ENCODE measurements at regions not wholly inside any gene's neighbourhood (a gene's known extent, or its start where the extent isn't known, plus 50 kb on each side); places are given as distances from the start of the nearest gene placed in this dataset.

DNA sequence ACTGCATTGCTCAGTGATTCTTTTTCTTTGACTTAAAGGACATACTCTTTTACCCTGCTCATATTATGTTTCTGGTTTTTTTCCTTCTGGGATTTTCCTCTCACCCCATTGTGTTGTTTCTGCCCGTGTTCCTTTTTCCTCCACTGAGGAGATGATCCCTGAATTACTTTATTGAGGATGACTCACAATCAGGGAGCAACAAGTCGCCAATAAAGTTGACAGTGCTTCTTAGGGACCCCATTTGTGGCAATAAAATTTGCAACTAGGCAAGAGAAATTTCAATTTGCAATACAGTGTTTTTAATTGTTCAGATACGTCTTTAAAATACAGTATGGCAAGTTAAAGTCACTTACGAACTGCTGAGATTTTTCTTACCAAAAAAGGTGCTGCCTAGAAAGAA is 217.9 kb downstream of the SOX4 start:
- H3K27me3 ChIP-seq (replicated peaks), result no peaks in the 10 kb centered on the region
- TF ChIP-seq, protein P1, sequence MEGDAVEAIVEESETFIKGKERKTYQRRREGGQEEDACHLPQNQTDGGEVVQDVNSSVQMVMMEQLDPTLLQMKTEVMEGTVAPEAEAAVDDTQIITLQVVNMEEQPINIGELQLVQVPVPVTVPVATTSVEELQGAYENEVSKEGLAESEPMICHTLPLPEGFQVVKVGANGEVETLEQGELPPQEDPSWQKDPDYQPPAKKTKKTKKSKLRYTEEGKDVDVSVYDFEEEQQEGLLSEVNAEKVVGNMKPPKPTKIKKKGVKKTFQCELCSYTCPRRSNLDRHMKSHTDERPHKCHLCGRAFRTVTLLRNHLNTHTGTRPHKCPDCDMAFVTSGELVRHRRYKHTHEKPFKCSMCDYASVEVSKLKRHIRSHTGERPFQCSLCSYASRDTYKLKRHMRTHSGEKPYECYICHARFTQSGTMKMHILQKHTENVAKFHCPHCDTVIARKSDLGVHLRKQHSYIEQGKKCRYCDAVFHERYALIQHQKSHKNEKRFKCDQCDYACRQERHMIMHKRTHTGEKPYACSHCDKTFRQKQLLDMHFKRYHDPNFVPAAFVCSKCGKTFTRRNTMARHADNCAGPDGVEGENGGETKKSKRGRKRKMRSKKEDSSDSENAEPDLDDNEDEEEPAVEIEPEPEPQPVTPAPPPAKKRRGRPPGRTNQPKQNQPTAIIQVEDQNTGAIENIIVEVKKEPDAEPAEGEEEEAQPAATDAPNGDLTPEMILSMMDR (IDR thresholded peaks at IDR 0.05; ENCODE audit: low read depth, low read length, missing control alignments), result no peak
- H3K4me3 ChIP-seq (ENCODE audit: low read depth, low read length), result no peak overlapping the region
- in situ Hi-C loops (cut with HindIII; ENCODE audit: low pct_ligation_motif_present, low sequenced_read_pairs), result no loop called here
- H3K27ac ChIP-seq, result no peak overlapping the region
- no peaks in the 10 kb centered on the region for H3K36me3 ChIP-seq (replicated peaks)
- no peak for DNase-seq

DNA sequence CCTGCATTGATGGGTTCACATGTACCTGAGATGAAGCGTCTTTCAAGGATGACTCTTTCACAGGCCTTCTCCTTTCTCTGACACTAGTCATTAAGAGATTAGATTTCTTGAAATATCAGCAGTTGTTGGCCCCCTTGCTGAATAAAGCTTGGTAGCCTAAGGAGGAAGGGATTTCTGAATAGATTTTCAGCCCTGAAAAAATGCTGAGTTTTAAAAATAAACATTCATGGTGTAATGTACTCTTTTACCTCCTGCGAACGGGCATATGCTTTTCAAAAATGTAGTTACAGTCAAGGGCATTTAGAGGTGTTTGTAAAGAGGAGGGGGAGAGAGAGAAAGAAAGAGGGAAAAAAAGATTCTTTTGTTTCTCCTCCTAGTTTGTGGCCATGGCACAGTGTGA is 222.7 kb downstream of the SOX4 start:
- Histone ChIP-seq H3K27me3 (replicated peaks) (no peaks in the 10 kb centered on the region), H3K27ac (no peak overlapping the region), H3K36me3 (replicated peaks) (no peaks in the 10 kb centered on the region), H3K4me3 (ENCODE audit: low read depth, low read length) (no peak overlapping the region)
- TF ChIP-seq, protein P1 (IDR thresholded peaks at IDR 0.05; ENCODE audit: low read depth, low read length, missing control alignments), result no peak
- no peak for DNase-seq
- in situ Hi-C loops (cut with HindIII; ENCODE audit: low pct_ligation_motif_present, low sequenced_read_pairs), result no loop called here

DNA sequence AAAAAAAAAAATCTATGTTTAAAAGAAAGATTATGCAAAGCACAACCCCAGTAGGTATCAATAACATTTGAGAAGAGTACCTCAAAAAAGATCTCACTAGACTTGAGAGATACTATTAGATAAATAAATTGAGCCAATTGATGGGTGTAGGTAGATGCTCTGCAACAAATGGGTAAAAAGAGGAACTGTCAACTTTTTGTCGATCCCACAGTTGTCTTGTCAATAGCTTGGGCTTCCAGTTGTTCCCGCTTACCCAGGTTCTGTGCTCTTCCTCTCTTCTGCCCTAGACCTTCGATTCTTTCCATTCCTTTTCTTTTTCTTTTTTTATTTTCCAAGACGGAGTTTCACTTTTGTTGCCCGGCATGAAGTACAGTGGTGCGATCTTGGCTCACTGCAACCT is 226.9 kb downstream of the SOX4 start:
- in situ Hi-C loops (cut with HindIII; ENCODE audit: low pct_ligation_motif_present, low sequenced_read_pairs), result no loop called here
- no peaks in the 10 kb centered on the region for H3K27me3 ChIP-seq (replicated peaks)
- TF ChIP-seq, protein P1 (IDR thresholded peaks at IDR 0.05; ENCODE audit: low read depth, low read length, missing control alignments), result no peak
- H3K4me3 ChIP-seq (ENCODE audit: low read depth, low read length), result no peak overlapping the region
- DNase-seq, result no peak
- H3K27ac ChIP-seq, result no peak overlapping the region
- H3K36me3 ChIP-seq (replicated peaks), result no peaks in the 10 kb centered on the region

DNA sequence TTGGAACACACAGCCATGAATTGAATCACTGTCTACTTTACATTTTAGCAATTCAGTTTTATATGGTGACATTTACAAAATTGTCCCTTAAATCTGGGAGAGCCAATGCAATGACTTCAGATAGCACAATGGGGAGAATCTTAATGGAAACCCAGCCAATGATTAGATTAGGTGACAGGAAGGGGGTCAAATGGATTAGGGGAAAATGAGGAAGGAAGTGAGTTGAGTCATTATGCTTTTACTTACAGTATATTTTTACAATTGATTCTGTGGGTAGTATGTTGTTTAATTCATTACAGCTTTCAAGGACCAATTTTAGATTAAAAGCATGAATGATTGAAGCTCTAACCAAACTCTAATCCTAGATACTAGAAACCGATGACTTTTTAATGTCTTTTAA is 229.8 kb downstream of the SOX4 start:
- Histone ChIP-seq H3K27ac (no peak overlapping the region), H3K4me3 (ENCODE audit: low read depth, low read length) (no peak overlapping the region), H3K36me3 (replicated peaks) (no peaks in the 10 kb centered on the region), H3K27me3 (replicated peaks) (no peaks in the 10 kb centered on the region)
- TF ChIP-seq, protein P1 (IDR thresholded peaks at IDR 0.05; ENCODE audit: low read depth, low read length, missing control alignments), result no peak
- DNase-seq, result no peak
- in situ Hi-C loops (cut with HindIII; ENCODE audit: low pct_ligation_motif_present, low sequenced_read_pairs), result no loop called here

DNA sequence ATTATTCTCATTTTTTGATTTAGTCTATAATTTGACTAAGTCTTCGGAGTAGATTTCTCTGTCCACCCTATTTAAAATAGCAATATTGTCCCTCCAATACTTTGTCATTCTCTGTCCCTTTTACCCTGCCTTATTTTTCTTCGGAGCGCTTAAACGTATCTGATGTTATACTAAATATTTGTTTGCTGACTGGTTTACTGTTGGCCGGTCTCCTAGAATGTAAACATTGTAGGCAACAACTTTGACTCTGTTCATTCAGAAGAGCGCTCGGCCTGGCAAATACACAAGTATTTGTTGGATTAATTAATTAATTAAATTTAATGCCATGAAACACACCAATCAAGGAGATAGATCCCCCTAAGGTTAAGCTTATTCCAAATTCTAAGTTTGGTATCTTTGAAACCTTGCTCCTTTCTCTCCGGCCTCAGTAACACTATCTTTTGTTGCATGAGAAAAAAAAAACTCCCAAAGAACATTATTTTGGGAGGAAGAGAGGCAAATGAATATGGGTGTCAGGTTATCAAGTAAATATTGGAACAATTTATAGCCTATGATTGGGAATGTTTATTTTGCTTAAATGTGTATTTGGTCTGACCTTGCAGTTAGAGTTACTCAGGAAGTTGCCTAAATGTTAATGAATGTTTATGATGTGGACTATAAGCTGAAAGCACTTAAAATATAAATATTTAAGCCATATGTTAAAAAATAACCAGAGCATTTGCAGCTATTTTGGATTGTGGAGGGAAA is 231.1 kb downstream of the SOX4 start:
- TF ChIP-seq, protein P1 (IDR thresholded peaks at IDR 0.05; ENCODE audit: low read depth, low read length, missing control alignments), result no peak
- no peaks in the 10 kb centered on the region for H3K27me3 ChIP-seq (replicated peaks)
- no peak overlapping the region for H3K27ac ChIP-seq
- no peak overlapping the region for H3K4me3 ChIP-seq (ENCODE audit: low read depth, low read length)
- no peak for DNase-seq
- in situ Hi-C loops (cut with HindIII; ENCODE audit: low pct_ligation_motif_present, low sequenced_read_pairs), result no loop called here
- H3K36me3 ChIP-seq (replicated peaks), result no peaks in the 10 kb centered on the region

DNA sequence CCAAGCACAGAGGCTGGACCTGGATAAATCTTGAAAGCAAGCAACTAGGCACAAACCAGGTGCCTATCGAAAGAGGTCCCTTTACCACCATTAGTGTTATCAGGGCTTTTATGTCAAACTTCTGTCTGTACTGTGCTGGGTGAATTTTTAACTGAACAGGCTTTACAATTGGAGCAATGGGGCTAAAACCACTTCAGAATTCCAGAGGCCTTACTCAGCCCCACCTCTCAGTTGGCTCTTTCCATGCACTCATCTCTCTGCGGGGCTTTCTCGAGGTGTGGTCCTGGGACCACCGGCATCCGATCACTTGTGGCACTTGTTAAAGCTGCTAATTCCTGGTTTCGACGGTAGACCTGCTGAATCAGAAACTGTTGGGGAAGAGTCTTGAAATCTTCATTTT is 232.5 kb downstream of the SOX4 start:
- H3K4me3 ChIP-seq (ENCODE audit: low read depth, low read length), result no peak overlapping the region
- in situ Hi-C loops (cut with HindIII; ENCODE audit: low pct_ligation_motif_present, low sequenced_read_pairs), result no loop called here
- H3K36me3 ChIP-seq (replicated peaks), result no peaks in the 10 kb centered on the region
- DNase-seq, result peak; percentile 31
- H3K27me3 ChIP-seq (replicated peaks), result no peaks in the 10 kb centered on the region
- TF ChIP-seq, protein P1 (IDR thresholded peaks at IDR 0.05; ENCODE audit: low read depth, low read length, missing control alignments), result no peak
- H3K27ac ChIP-seq, result no peak overlapping the region

Measured in brain microvascular endothelial cell (primary cell).